ENCODE measurements at regions not wholly inside any gene's neighbourhood (a gene's known extent, or its start where the extent isn't known, plus 50 kb on each side); places are given as distances from the start of the nearest gene placed in this dataset.

- Histone ChIP-seq H3K18ac (ENCODE audit: low read depth, low read length) (no peak overlapping the region), H3K79me1 (ENCODE audit: low read depth in 1 of 2, low read length in 2 of 2) (no peaks in the 10 kb centered on the region), H3K14ac (replicated peaks; ENCODE audit: low read depth, low read length) (no peak overlapping the region), H3K9me3 (ENCODE audit: control insufficient read depth, insufficient read depth, low read length) (no peaks in the 10 kb centered on the region), H3K9ac (ENCODE audit: low read depth, low read length) (no peak overlapping the region), H3K27ac (ENCODE audit: insufficient read depth, low read length) (no peak overlapping the region), H3K4ac (ENCODE audit: low read depth, low read length) (no peak overlapping the region), H3K56ac (ENCODE audit: extremely low read depth, insufficient read depth, low read length) (no peak overlapping the region), H3K9me1 (ENCODE audit: insufficient read depth, low read length) (no peaks in the 10 kb centered on the region), H4K8ac (ENCODE audit: low read depth in 2 of 2, low read length in 2 of 2) (no peak overlapping the region), H2BK15ac (ENCODE audit: low read depth, low read length) (no peak overlapping the region), H2AK5ac (ENCODE audit: low read depth, low read length) (no peak overlapping the region), H4K20me1 (ENCODE audit: insufficient read depth, low read length) (no peaks in the 10 kb centered on the region), H2BK5ac (ENCODE audit: low read depth, low read length, poor library complexity, severe bottlenecking) (no peak overlapping the region), H3K23ac (ENCODE audit: low read depth, low read length) (no peak overlapping the region), H2AK9ac (replicated peaks; ENCODE audit: low read depth, low read length, poor library complexity) (no peak overlapping the region), H3K4me3 (ENCODE audit: insufficient read depth, low read depth, low read length) (no peak overlapping the region), H4K5ac (ENCODE audit: low read depth, low read length) (no peak overlapping the region), H2BK20ac (ENCODE audit: low read depth, low read length) (no peak overlapping the region), H2AFZ (replicated peaks; ENCODE audit: low read length, poor library complexity) (no peak overlapping the region), H4K91ac (ENCODE audit: insufficient read depth, low read depth, low read length) (no peak overlapping the region), H3K4me2 (ENCODE audit: low read depth, low read length) (no peak overlapping the region), H3K4me1 (ENCODE audit: control insufficient read depth, insufficient read depth, low read length) (peaks cover 3% of the 10 kb centered on the region; the same call in 1 of the 2 replicates), H2BK120ac (ENCODE audit: low read depth, low read length) (no peak overlapping the region), H3K36me3 (ENCODE audit: control insufficient read depth, insufficient read depth, low read length) (no peaks in the 10 kb centered on the region), H3K27me3 (ENCODE audit: control insufficient read depth, insufficient read depth, low read length) (peaks cover 3% of the 10 kb centered on the region; the same call in 1 of the 2 replicates)
- no peak for ATAC-seq (ENCODE audit: low read depth)
- POLR2A ChIA-PET (ENCODE audit: unreplicated experiment): no interaction called here
- CTCF ChIA-PET: no interaction called here
- TF ChIP-seq CTCF (conservative IDR thresholded peaks at IDR 0.05; ENCODE audit: low read depth, low read length) (no peak), MXI1 (IDR thresholded peaks at IDR 0.05; ENCODE audit: borderline replicate concordance, low read depth, low read length) (no peak), POLR2A (IDR thresholded peaks at IDR 0.05; ENCODE audit: low read depth, low read length) (no peak), ELK1 (IDR thresholded peaks at IDR 0.05; ENCODE audit: borderline replicate concordance, low read depth, low read length) (no peak), USF2 (IDR thresholded peaks at IDR 0.05; ENCODE audit: low read depth, low read length) (no peak), BHLHE40 (IDR thresholded peaks at IDR 0.05; ENCODE audit: low read depth, low read length) (no peak), SMC3 (IDR thresholded peaks at IDR 0.05; ENCODE audit: low read depth, low read length) (no peak)
- intact Hi-C loops (cut with micrococcal nuclease): no loop called here
- dilution Hi-C loops (cut with HindIII; ENCODE audit: low sequenced_read_pairs, unreplicated experiment): no loop called here
- no TSS peak for BruUV-seq (replicated peaks)
- no CpG with 5 or more reads among the region's 3 CpGs for WGBS, 2 experiments (ENCODE audit: extremely low coverage in 2 of 2, insufficient read length in 1 of 2)
- in situ Hi-C loops (cut with MboI; ENCODE audit: low sequenced_read_pairs): no loop called here
- no peak for DNase-seq
These were observed 100.0 kb upstream of the ZFHX3 start for GRCh38 chr16:73147958-73148357.
